ENCODE measurements at regions not wholly inside any gene's neighbourhood (a gene's known extent, or its start where the extent isn't known, plus 50 kb on each side); places are given as distances from the start of the nearest gene placed in this dataset.
"Not testable (repeated sequence)": the region's sequence is repeated elsewhere in the genome, so short reads cannot be mapped to it uniquely, and the experiment has no call there.

DNA sequence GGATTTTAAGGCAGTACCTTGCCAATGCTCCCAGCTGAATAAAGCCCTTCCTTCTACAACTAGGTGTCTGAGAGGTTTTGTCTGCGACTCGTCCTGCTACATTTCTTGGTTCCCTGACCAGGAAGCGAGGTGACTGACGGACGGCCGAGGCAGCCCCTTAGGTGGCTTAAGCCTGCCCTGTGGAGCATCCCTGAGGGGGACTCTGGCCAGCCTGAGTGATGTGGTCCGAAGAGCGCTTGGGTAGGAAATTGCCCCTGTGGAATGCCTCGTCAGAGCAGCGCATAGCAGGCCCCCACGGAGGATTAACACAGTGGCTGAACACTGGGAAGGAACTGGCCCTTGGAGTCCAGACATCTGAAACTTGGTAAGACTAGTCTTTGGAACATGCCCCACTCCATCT, 210.9 kb upstream of the CNTN3 start:
- DNase-seq, result not testable (repeated sequence)

DNA sequence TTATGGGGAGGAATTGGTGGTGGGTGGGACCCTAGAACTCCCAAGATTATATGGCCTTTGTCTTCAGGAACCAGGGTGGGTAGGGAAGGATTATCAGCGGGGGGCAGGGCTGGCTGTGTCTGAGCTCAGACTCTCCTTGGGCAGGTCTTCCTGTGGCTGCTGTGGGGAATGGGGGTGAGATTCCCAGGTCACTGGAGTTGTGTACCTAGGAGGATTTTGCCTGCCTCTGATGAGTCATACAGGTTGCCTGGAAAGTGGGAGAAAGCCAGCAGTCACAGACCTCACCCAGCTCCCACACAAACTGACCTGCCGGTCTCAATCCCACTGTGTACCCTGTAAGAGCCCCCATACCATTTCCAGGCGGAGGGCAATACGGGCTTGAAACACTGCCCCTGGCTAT, 209.9 kb upstream of the CNTN3 start:
- DNase-seq, result no peak

DNA sequence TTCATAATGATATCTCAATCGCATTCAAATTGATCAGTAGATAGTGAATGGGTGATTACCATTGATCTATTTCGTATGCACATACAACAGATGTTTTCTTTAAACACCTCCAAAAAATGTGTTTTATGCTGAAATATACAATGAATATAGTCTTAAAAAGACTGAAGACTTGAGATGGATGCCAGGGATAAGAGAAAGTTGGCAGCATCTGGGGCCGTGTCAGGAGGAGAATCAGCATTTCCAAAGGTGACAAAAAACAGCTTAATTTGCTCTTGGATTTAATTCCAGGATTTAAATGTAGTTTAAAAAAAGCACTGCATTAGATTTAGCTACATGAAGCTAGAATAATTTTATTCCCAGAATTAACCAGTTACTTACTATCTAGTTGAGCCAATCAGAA, 199.7 kb upstream of the CNTN3 start:
- no peak for DNase-seq

DNA sequence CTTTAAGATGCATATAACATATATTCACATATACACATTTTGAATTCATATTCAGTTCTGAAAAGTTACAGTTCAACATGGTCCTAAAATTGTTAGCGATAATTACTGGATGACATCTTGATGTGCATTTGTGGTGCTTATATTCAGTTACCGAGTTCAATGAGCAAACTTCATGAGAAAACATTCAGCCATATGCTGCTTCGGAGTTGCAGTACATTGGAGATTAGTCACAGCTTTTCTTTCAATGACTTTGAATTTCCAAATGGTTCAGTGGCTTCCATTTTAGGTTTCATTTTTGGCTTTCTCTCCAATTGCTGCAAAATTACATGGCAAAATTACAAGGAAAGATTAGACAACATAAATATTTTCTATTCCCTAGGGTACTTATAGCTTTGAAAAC, 198.3 kb upstream of the CNTN3 start:
- no peak for DNase-seq

DNA sequence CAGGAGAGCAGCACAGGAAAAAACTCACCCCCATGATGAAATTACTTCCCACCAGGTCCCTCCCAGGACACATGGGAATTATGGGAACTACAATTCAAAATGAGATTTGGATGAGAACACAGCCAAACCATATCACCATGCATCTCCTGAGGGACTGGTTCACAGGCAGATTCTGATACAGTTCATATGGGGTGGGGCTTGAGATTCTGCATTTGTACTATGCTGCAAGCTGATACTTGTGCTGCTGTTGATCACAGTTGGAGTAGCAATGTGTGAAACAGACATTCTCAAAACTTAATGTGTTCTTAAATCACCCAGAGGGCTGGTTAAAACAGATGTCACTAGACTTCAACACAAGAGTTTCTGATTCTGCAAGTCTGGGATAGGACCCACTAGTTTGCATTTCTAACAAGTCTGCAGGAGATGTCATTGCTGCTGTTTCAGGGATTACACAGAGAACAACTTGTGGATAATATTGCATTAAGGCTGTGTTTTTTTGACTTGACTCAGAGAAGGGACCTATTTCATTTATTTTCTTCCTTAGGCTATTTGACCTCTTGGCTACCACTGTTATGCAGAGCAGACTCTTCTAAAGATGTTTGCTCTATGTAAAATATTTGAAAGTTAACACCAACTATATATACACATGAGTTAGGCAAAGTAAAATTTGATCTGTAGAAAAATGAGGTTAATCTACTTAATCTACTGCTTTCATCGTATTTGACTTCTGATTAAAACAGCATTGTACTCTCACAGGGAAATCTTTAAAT, 194.2 kb upstream of the CNTN3 start:
- DNase-seq, result no peak

DNA sequence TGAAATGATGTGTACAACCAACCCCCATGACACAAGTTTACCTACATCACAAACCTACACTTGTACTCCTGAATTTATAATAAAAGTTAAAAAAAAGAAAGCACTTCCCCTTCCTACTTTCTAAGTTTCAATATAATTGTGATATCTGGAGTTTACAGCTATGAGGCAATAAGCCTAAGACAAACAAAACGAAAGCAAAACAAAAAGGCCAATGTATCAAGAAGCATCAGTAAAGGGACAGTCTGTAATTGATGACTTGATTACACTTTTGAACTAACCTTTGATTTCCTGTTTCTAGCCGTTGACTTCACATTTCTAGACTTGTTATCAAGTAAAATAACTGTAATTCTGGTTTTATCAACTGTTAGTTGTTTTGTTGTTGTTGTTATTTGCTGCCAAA, 187.5 kb upstream of the CNTN3 start:
- no peak for DNase-seq

DNA sequence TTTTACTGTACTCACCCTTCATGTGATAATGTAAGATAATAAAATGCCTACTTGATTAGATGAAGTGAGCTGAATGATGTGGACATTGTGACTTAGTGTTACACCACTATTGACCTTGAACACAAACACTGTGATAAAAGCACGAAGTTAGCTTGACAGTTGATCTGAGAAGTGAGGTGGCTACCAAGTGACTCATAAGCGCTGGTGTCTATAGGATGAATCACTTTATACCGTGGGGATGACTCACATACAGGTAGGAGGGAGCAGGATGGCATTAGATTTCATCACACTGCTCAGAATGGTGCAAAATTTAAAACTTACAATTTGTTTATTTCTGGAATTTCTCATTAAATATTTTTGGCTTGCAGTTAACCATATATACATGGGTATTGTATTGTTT, 174.7 kb upstream of the CNTN3 start:
- peak; percentile 1 for DNase-seq

DNA sequence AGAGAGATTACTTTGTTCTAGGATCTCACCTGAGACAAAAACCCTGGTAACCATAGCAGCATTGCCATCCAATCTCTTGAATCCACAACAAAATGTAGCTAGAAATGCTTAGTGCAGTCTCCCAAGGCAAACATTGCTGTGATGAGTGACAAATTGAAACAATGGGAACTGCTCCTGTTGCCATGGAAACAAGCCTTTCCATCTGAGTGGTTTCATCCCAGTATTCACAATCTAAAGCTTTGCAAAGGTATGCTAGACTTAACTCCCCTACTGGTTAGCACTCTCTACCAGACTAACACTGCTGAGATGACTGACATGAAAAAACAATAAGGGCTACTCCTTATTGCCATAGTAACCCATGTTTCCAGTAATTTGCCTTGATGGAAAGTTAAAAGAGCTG, 172.6 kb upstream of the CNTN3 start:
- no peak for DNase-seq

DNA sequence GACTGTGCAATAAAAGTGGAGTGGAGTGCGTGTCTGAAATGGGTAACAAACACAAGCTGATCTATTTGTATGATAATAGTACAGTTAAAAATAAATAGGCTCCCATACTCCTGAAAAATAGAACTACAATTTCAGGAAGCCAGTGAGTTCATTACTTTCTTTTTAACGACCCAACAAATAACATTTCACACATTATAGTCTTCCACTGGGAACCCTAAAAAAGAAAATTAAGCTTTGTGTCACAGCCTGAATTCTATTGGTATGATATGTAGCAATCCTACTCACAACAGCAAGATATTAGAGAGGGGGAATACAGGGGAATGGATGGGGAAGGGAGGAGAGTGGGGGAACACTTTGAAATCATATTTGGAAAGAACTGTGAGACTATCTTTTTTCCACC, 156.9 kb upstream of the CNTN3 start:
- no peak for DNase-seq

DNA sequence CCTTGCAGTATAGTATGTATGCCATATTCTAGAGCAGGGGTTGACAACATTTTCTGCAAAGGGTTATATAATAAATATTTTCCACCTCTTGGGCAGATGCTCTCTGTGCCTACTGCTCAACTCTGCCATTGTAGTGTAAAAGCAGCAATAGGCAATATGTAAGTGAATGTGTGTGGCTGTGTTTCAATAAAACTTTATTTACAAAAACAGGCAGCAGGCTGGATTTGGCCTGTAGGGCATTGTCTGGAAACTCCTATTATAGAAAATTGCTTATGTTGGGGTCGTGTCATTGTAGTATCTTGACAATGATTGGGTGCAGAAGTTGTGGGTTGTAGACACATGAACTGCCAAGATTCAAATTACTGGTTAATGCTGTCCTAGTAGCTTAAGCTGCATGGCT, 153.6 kb upstream of the CNTN3 start:
- DNase-seq, result no peak

DNA sequence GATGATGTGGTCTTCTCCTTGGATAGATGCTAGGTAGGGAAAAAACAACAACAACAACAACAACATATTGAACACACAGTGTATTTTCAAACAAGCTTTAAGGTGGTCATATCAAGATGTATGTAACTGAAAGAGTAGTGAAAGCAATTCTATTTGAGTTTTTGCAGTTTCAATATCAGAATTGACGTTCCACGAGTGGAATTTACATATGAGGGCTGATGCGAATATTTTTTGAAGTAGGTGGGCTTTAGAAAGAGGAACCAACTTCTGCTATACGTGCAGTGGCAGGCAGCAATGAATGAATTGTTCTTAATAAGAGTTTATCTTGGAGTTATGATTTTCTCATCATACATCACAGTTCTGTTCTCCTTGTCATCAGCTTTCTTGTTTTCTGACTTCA, 151.9 kb upstream of the CNTN3 start:
- no peak for DNase-seq

DNA sequence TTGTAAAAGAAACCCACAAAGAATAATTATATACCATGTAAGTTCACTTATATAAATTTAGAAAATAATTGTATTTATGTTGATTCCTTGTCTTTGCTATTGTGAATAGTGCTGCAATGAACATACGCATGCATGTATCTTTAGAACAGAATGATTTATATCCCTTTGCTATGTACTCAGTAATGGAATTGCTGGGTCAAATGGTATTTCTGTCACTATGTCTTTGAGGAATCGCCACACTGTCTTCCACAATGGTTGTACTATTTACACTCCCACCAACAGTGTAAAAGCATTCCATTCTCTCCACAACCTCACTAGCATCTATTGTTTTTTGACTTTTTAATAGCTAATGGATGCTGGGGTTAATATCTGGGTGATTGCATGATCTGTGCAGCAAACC, 149.4 kb upstream of the CNTN3 start:
- no peak for DNase-seq

DNA sequence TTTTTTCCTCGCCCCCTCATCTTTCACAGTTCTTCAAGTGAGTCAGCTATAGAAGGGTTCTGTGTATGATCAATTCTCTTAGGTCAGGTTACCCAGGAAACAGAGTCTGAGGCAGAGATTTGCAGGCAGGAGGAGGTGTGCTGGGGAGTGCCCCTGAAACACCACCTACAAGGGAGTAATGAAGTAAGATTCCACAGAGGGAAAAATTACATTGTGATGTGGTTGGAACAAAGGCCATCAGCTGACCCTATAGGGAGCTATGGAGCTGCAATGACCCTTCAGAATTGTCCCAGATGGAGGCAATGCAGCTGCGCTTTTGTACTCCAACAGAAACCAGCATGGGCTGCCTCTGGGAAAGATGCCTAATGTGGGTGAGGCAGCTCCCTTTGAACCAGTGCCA, 142.2 kb upstream of the CNTN3 start:
- DNase-seq, result no peak

DNA sequence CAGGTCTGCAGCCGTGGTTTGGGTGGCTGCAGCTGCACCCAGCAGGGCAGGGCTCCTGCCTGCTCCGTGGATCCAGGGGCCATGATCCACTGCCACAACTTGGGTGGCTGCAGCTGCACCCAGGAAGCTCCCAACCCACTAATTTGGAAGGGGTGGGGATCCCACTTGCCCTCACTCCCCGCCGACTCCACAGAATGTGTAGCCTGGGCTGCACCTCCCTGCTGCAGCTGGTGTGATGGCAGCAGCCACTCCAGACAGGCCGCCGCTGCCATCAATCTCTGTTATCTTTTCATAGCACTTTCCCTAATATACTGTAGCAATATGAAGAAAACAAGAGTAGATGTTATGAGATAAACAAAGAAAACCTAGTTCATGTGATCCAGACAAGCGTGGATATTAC, 137.8 kb upstream of the CNTN3 start:
- DNase-seq, result no peak

DNA sequence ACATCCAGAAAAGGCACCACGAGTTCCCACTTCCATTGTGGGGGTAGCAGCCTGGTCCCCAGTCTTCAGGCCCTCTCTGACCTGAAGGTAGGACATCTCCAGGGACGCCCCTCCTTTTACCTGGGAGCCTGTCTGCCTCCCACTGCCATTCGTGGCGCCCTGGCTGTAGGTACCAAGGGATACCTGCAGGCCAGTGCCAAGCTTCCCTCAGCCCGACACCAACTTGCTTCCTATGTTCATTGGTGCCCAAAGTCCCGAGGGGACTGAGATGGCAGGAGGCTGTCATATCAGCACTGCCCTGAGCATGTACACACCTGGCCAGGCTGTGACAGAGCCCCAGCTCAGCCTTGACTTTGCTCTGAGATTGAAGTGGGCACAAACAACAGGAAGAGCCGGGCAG, 137.3 kb upstream of the CNTN3 start:
- no peak for DNase-seq

DNA sequence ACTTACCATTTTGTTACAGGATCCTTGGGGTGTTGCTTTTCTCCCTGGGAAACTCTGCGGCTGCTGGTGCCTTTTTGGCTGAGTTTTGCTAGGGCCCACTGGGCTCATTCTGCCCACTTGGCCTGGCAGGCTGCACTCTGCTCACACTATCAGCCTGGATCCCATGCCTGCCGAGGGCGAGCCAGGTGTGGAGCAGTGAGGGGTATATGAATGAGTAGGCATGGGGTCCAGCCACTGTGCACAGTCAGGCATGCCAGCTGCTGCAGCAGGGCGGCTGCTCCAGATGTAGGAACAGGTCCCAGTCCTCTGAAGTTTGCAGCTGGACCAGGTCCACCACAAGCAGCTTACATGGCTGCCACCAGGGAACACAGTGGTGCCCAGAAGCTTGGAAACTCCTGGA, 136.4 kb upstream of the CNTN3 start:
- no peak for DNase-seq

DNA sequence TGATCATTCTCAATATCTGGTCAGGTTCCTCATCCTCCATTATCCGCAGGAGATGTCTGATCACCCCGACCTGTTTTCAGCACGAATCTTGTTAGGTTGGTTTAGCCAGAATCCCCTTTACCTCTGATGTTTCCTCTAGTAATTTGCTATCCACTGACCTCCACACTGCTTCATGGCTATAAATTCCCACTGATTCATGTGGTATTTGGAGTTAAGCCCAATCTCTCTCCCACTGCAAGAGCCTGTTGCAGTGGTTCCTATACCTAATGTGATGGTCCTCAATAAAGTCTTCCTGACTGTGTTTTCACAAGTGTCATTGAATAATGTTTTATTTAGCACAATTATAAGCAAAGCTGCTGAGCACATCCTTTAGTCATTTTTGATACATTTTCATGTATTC, 124.8 kb upstream of the CNTN3 start:
- no peak for DNase-seq

DNA sequence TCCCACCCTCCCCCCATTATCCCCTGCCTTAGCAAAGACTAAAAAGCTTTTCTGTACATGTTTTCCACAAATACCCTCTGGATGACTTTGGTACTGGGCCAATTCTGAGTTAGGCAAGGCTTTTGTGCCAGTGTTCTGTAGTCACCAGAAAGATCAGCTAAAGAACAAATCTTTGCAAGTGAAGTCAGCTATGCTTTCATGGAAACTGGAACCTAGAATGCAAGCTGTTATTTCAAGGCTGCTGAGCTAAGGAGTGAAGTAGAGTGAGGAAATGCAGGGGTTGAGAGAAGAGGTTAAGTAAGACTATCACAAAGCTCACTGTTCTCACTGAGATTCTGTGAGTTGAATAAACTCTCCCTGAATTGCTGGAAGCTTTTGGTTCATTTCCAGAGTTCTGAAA, 107.8 kb upstream of the CNTN3 start:
- DNase-seq, result no peak

DNA sequence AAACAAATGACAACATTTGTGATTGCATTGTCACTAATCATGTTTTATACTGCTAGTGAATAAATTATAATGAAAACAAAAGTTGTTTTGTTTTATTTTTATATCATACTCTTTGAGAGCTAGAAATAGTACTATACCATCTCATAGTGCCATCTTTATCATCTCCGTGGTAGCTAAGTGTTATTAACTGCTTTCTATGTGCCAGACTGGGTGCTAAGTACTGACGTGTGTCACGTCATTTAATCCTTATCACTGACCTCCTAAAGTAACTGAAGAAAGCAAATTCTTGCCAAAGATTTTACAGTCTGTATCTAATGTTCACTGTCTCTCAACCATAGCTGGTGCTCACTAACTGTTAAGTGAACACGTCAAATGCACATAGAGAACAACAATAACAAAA, 99.5 kb upstream of the CNTN3 start:
- no peak for DNase-seq

DNA sequence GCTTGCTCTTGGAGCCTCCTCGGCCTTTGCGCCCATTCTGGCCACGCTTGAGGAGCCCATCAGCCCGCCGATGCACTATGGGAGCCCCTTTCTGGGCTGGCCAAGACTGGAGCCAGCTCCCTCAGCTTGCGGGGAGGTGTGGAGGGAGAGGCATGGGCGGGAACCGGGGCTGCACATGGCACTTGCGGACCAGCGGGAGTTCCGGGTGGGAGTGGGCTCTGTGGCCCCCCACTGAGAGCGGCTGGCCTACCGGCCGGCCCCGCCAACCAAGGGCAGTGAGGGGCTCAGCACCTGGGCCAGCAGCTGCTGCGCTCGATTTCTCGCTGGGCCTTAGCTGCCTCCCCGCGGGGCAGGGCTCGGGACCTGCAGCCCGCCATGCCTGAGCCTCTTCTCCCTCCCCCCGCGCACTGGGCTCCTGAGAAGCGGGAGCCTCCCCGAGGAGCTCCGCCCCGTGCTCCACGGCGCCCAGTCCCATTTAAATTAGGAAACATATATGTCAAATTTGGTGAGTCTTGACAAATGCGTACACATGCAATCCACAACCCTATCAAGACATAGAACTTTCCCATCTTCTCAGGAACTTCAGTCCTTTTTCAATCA, 97.6 kb upstream of the CNTN3 start:
- DNase-seq, result no peak

DNA sequence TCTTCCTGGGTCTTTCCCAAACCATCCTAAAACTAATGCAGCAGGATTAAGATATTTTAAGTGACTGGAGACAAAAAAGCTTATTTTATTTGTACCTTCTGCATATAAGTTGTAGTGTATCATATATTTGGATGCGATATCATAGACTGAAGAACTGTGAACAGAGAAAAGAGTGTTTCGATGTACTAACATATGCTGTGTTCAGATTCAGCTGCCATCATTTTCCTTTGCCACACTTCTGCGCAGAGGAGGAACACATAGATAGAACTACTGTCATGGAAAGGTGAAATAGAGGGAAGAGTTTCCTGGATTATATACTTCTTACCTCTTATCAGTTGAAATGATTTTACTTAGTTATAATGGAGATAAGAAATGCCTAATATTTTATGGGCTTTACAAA, 95.5 kb upstream of the CNTN3 start:
- no peak for DNase-seq

DNA sequence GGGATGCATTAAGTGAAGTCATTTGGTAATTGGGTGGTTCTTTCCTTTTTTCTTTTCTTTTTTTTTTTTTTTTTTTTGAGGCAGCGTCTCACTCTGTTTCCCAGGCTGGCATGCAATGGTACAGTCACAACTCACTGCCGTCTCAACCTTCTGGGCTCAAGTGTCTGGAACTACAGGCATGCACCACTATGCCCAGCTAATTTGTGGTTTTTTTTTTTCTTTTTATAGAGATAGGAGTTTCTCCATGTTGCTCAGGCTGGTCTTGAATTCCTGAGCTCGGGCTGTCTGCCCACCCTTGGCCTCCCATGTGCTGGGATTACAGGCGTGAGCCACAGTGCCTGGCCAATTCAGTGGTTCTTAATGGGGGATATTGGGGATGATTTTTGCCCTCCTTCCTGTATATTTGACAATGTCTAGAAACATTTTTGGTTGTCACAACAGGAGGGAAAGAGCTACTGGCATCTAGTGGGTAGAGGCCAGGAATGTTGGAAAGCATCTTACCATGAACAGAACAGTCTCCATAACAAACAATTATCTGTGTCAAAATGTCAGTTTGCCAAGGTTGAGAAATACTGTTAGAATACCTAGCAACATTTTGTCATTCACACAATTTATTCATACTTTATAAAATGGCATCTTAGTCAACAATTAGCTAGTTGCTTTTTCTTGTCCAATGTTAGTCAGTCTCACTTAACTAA, 79.4 kb upstream of the CNTN3 start:
- DNase-seq, result no peak

DNA sequence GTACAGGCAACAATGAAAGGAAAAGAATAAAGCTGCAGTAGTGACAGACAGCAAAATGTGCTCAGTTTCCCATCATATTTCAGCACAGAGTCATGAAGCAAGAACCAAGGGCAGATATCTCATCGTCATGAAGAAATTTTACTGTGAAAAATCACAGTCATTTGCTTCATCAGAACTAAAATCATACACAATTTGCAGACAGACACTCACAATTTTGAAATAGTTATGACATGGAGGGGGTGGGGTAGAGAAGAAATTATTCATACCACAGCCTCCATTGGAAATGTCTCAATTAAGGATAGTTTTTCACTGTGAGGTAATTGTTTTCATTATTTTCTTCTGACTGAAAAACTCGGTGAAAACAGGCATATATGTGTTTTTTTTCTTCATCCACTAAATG, 78.8 kb upstream of the CNTN3 start:
- no peak for DNase-seq

DNA sequence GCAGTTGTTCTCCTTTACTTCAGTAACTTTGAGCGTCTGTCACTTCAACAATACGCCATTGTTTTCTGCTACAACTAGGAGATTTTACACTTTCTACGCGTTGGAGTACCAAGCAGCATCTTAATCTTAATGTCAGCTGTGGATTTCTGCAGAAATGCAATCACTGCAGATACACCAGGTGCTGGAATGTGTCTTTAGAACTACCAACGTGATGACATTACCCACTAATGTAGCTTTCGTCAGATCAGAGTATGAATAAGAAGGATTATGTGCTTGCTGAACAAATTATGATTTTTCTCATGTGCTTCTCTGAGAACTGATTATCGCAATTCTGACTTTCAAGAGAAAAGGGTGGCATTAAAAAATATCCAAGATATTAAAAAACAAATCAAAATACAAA, 77.5 kb upstream of the CNTN3 start:
- no peak for DNase-seq

DNA sequence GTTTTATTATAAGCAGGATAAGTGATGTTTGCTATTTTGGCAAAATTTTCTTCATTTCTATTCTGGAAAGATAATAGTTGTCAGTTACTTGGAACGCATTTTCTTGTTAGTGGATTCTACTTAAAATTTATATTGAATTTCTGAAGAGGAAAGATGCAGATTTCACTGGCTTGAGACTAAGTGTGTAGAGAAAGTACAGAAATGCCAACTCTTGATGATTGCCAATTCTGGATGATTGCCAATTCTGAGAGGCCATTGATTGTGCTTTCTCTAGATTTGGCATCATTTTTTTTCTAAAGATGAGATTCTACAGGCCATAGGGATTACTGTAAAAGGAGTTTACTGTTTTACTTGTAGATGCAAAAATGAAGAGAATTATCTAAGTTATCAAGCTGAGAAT, 58.9 kb upstream of the CNTN3 start:
- no peak for DNase-seq

Data from stimulated activated CD4-positive, alpha-beta T cell treated with anti-CD3 and anti-CD28 coated beads, Interleukin-1b, Interleukin-23, amount 100 ng/mL, for 48 hours (primary cell).